ENCODE measurements at regions not wholly inside any gene's neighbourhood (a gene's known extent, or its start where the extent isn't known, plus 50 kb on each side); places are given as distances from the start of the nearest gene placed in this dataset.

DNA sequence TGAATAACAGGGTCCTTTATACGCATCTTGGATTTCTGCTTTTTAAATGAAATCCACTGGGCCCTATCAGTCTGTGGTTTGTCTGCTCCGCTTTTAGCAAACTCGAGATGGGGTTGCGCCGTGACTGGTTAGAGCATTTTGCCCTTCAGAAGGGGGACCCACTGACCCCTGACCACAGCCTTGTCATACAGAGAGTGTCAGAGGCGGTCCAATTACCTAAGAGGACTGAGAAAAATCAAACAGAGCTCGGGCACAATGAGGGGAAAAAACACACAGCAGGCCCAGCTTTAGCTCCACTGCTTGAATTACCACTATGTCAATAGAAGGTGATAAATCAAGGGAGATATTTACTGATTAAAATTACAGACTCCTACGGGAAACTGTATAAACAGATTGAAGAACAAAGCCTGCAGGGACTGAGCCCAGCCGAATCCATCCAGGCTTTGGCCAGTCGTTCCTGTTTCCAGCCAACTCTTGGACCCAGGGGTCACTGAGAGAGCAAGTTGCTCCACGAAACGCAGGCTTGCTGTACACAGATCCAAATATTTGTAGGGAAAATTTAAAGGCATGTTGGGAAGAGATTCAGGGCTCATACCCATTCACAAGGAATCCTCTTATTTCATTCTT, 131.9 kb upstream of the ZFHX3 start:
- Histone ChIP-seq H3K9me3 (ENCODE audit: control insufficient read depth in 4 of 4, insufficient read depth in 3 of 4, low read length in 3 of 4) (no peaks in the 10 kb centered on the region), H3K9ac (ENCODE audit: insufficient read depth in 1 of 2, low read length in 2 of 2) (peak overlapping the region in 1 of 2 donors; percentile 34), H3K4me3 (no peak overlapping the region), H3K27ac (ENCODE audit: low read depth in 1 of 2, low read length in 1 of 2) (no peak overlapping the region), H3K36me3 (ENCODE audit: control insufficient read depth in 4 of 4, insufficient read depth in 4 of 4, low read length in 4 of 4) (no peaks in the 10 kb centered on the region), H3K4me1 (ENCODE audit: control insufficient read depth in 5 of 5, insufficient read depth in 5 of 5, low read length in 5 of 5) (peaks cover 0 to 36% (median 4%) of the 10 kb centered on the region in 5 donors), H3K27me3 (ENCODE audit: control insufficient read depth in 3 of 3, insufficient read depth in 3 of 3, low read length in 2 of 3) (no peaks in the 10 kb centered on the region)
- 66 to 78% methylated on average over 12 of the region's 12 CpGs for WGBS, 2 donors
- ATAC-seq (ENCODE audit: insufficient read depth, low FRiP score), result no peak
- TF ChIP-seq, protein P1, sequence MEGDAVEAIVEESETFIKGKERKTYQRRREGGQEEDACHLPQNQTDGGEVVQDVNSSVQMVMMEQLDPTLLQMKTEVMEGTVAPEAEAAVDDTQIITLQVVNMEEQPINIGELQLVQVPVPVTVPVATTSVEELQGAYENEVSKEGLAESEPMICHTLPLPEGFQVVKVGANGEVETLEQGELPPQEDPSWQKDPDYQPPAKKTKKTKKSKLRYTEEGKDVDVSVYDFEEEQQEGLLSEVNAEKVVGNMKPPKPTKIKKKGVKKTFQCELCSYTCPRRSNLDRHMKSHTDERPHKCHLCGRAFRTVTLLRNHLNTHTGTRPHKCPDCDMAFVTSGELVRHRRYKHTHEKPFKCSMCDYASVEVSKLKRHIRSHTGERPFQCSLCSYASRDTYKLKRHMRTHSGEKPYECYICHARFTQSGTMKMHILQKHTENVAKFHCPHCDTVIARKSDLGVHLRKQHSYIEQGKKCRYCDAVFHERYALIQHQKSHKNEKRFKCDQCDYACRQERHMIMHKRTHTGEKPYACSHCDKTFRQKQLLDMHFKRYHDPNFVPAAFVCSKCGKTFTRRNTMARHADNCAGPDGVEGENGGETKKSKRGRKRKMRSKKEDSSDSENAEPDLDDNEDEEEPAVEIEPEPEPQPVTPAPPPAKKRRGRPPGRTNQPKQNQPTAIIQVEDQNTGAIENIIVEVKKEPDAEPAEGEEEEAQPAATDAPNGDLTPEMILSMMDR (IDR thresholded peaks at IDR 0.05; ENCODE audit: control extremely low read depth, extremely low read depth), result no peak
- peak; percentile 88 to 96 (median 92) for DNase-seq

DNA sequence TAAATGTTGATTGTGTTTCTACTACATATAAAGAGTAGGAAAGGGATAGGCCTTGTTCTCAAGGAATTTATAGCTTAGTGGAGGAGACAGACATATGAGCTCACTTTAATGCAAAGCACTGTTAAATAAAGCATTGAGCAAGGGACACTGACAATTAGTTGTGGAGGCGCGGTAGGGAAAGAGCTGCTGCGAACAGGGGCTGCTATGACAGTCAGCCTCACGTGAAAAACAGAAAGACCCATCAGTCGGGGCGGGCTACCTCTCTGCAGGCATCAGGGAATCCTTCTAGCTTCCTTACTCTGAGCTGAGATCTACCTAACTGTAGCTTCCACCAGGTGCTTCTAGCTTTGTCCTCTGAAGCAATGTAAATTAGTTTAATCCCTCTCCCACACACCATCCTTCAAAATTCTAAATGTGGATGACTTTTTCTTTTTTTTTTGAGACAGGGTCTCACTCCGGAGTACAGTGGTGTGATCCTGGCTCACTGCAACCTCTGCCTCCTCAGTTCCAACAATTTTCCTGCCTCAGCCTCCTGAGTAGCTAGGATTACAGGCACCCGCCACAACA, 129.9 kb upstream of the ZFHX3 start:
- H3K4me3 ChIP-seq, result no peak overlapping the region
- ATAC-seq (ENCODE audit: insufficient read depth, low FRiP score) (no peak), DNase-seq (no peak)
- peaks cover 2 to 39% (median 12%) of the 10 kb centered on the region in 5 donors for H3K4me1 ChIP-seq (ENCODE audit: control insufficient read depth in 5 of 5, insufficient read depth in 5 of 5, low read length in 5 of 5)
- H3K27me3 ChIP-seq (ENCODE audit: control insufficient read depth in 3 of 3, insufficient read depth in 3 of 3, low read length in 2 of 3), result no peaks in the 10 kb centered on the region
- no peaks in the 10 kb centered on the region for H3K36me3 ChIP-seq (ENCODE audit: control insufficient read depth in 4 of 4, insufficient read depth in 4 of 4, low read length in 4 of 4)
- no peaks in the 10 kb centered on the region for H3K9me3 ChIP-seq (ENCODE audit: control insufficient read depth in 4 of 4, insufficient read depth in 3 of 4, low read length in 3 of 4)
- H3K9ac ChIP-seq (ENCODE audit: insufficient read depth in 1 of 2, low read length in 2 of 2), result no peak overlapping the region
- TF ChIP-seq, protein P1 (IDR thresholded peaks at IDR 0.05; ENCODE audit: control extremely low read depth, extremely low read depth), result no peak
- 81 to 84% methylated on average over 8 of the region's 8 CpGs for WGBS, 2 donors
- H3K27ac ChIP-seq (ENCODE audit: low read depth in 1 of 2, low read length in 1 of 2), result no peak overlapping the region

DNA sequence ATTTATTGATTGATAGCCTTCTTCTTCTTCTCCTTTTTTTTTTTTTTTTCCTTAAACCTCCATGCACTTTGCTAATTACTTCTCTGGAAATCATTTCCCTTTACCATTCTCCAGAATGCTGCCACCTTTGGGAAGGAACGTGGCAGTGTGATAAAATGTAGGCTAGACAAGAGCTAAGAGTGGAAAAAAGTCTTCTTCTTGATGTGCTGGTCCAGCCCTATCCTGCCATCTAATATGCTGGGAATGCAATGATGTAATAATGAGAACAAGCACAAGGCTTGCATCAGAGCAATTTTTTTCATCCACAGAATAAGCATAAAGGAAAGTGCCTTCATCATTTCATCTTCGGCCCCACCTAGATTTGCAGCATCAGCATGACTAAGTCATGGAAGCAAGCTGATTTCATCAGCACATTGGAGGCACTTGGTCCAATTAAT, 128.7 kb upstream of the ZFHX3 start:
- Histone ChIP-seq H3K9me3 (ENCODE audit: control insufficient read depth in 4 of 4, insufficient read depth in 3 of 4, low read length in 3 of 4) (no peaks in the 10 kb centered on the region), H3K27me3 (ENCODE audit: control insufficient read depth in 3 of 3, insufficient read depth in 3 of 3, low read length in 2 of 3) (no peaks in the 10 kb centered on the region), H3K36me3 (ENCODE audit: control insufficient read depth in 4 of 4, insufficient read depth in 4 of 4, low read length in 4 of 4) (no peaks in the 10 kb centered on the region), H3K4me3 (no peak overlapping the region), H3K4me1 (ENCODE audit: control insufficient read depth in 5 of 5, insufficient read depth in 5 of 5, low read length in 5 of 5) (peaks cover 2 to 50% (median 22%) of the 10 kb centered on the region in 5 donors), H3K9ac (ENCODE audit: insufficient read depth in 1 of 2, low read length in 2 of 2) (no peak overlapping the region), H3K27ac (ENCODE audit: low read depth in 1 of 2, low read length in 1 of 2) (no peak overlapping the region)
- TF ChIP-seq, protein P1 (IDR thresholded peaks at IDR 0.05; ENCODE audit: control extremely low read depth, extremely low read depth), result no peak
- WGBS, 2 donors, result 53 to 56% methylated on average over 2 of the region's 2 CpGs
- ATAC-seq (ENCODE audit: insufficient read depth, low FRiP score) (no peak), DNase-seq (peak in 2 of 3 donors; percentile 41 to 56)

All from lung (tissue), 11 donors.